SKM-1 (cell line): ENCODE measurements at regions not wholly inside any gene's neighbourhood (a gene's known extent, or its start where the extent isn't known, plus 50 kb on each side); places are given as distances from the start of the nearest gene placed in this dataset.
"Not testable (repeated sequence)": the region's sequence is repeated elsewhere in the genome, so short reads cannot be mapped to it uniquely, and the experiment has no call there.

Source experiments
- DNase-seq: peaks from one replicate; lab custom pipeline; 2025; ENCODE audit not compliant: unreplicated experiment; lab: John Stamatoyannopoulos, UW

- DNase-seq = no peak
Measured at GRCh38 chr11:89545691-89546090, 54.5 kb upstream of the NOX4 start.

- DNase-seq = not testable (repeated sequence)
Measured at GRCh38 chr11:89555781-89556180, 64.6 kb upstream of the NOX4 start.

- DNase-seq = not testable (repeated sequence)
Measured at GRCh38 chr11:89556731-89557707, 65.8 kb upstream of the NOX4 start.

- DNase-seq = not testable (repeated sequence)
Measured at GRCh38 chr11:89560598-89560997, 69.4 kb upstream of the NOX4 start.

GRCh38 chr11:89562731-89563130, 71.6 kb upstream of the NOX4 start:
- DNase-seq = not testable (repeated sequence)

- no peak for DNase-seq
Measured at GRCh38 chr11:89566972-89567371, 75.8 kb upstream of the NOX4 start.

GRCh38 chr11:89569387-89569786, 78.2 kb upstream of the NOX4 start:
- not testable (repeated sequence) for DNase-seq

GRCh38 chr11:89571706-89572105, 80.5 kb upstream of the NOX4 start:
- DNase-seq = not testable (repeated sequence)

GRCh38 chr11:89575846-89576245, 84.7 kb upstream of the NOX4 start:
- not testable (repeated sequence) for DNase-seq

- not testable (repeated sequence) for DNase-seq
Measured at GRCh38 chr11:89577428-89577827, 86.3 kb upstream of the NOX4 start.

- no peak for DNase-seq
Measured at GRCh38 chr11:89583580-89583979, 92.4 kb upstream of the NOX4 start.

- DNase-seq = not testable (repeated sequence)
Measured at GRCh38 chr11:89585046-89585445, 93.9 kb upstream of the NOX4 start.

- DNase-seq = not testable (repeated sequence)
Measured at GRCh38 chr11:89585471-89585870, 94.3 kb upstream of the NOX4 start.

GRCh38 chr11:89589413-89589812, 98.2 kb upstream of the NOX4 start:
- not testable (repeated sequence) for DNase-seq

GRCh38 chr11:89590008-89590632, 98.9 kb upstream of the NOX4 start:
- not testable (repeated sequence) for DNase-seq

GRCh38 chr11:89601263-89601662, 108.8 kb upstream of the TRIM77 start:
- not testable (repeated sequence) for DNase-seq

GRCh38 chr11:89604281-89604680, 105.8 kb upstream of the TRIM77 start:
- DNase-seq = no peak

- not testable (repeated sequence) for DNase-seq
Measured at GRCh38 chr11:89606845-89607244, 103.3 kb upstream of the TRIM77 start.

GRCh38 chr11:89607497-89607896, 102.6 kb upstream of the TRIM77 start:
- not testable (repeated sequence) for DNase-seq

GRCh38 chr11:89608234-89608966, 101.7 kb upstream of the TRIM77 start:
- DNase-seq = no peak

GRCh38 chr11:89612096-89612495, 98.0 kb upstream of the TRIM77 start:
- no peak for DNase-seq
